ENCODE measurements at regions not wholly inside any gene's neighbourhood (a gene's known extent, or its start where the extent isn't known, plus 50 kb on each side); places are given as distances from the start of the nearest gene placed in this dataset.
A peak's percentile ranks its signal among the peaks of the same experiment; 100 is the strongest.
"Not testable (repeated sequence)": the region's sequence is repeated elsewhere in the genome, so short reads cannot be mapped to it uniquely, and the experiment has no call there.

DNA sequence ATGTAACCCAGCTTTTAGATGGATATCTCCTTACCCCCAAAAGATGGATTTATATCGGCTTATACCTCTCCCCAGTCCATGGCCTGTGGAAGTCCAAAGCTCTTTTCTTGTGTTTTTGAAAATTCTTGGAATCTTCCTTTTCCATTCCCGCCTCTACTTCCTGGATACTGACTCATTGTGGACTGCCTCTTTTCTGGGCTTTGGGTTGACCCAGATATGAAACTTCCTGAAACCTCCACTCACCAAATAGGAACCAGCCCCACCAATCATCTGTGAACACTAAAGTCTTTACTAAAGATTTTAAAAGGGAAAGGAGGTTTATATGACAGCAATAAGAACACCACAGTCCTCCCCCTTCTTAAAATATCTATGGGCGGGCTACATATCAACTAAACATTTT, 163.4 kb upstream of the SYN3 start:
- DNase-seq (ENCODE audit: low read depth), result peak; percentile 26

DNA sequence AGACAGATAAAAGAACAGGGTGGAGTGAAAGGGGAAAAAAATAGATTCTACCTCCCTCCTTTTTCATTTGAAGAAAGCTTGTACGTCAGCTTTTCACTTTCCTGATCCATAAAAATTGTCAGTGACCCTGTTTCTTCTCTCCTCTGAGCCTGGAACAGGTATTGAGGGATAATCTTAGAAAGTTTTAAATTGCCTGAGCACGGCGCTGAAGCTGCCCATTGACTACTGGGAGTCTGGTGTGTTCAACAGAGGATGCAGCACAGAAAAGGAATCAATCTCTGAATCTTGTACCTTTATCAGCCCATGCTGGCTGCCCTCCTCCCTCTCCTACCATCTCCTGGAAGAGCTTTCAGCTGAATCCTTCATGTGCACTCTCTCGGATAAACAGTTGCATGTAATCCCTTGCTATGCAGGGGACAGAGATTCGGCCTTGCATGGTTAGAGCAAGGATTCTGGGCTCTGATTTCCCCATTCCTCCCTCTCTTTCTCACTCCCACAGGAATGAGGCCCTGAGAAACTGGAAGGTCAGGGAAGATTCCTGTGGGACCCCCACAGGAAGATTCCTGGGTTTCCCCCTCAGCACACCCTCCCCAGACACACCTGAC, 162.4 kb upstream of the SYN3 start:
- DNase-seq (ENCODE audit: low read depth), result no peak

- no peak for DNase-seq (ENCODE audit: low read depth)
Observed at GRCh38 chr22:33219648-33220384, 161.6 kb upstream of the SYN3 start.

GRCh38 chr22:33213383-33214075, 155.3 kb upstream of the SYN3 start:
- no peak for DNase-seq (ENCODE audit: low read depth)

DNA sequence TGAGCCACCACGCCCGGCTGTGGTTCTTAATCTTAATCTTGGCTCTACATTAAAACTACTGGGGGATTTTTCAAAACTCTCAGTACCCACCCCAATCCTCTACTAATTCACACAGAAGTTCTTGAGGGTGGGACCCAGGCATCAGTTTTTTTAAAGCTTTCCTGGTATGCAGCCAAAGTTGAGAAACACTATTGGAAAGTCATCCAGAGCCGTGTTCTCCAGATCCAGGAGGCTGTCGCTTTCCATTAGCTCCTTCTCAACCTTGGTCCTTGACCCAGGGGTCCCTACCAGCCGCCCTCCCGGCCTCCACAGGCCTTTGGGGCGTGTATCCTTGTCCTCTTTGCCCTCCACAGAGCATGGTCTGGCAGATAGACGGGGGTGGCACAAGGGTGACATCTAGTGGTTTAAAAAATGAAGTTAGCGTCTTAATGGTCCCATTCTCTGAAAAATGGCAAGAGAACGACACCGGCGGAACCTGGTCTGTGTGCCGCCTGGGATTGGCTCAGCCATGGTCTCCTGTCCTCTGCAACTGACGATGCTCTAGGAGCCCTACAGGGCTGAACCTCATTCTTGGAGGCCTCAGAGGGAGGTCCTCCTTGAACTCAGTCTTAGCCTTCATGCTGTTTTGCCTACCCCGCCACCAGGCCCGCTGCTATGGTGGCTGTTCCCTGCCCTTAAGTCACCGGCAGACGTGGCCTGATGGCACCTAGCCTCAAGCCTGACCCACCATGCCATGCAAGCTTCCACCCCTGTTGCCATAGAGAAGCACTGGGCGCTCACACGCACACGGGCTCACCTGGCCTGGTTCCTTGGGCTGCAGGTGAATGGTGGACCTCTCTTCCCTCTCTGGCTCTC, 152.0 kb upstream of the SYN3 start:
- peak; percentile 11 for DNase-seq (ENCODE audit: low read depth)

DNA sequence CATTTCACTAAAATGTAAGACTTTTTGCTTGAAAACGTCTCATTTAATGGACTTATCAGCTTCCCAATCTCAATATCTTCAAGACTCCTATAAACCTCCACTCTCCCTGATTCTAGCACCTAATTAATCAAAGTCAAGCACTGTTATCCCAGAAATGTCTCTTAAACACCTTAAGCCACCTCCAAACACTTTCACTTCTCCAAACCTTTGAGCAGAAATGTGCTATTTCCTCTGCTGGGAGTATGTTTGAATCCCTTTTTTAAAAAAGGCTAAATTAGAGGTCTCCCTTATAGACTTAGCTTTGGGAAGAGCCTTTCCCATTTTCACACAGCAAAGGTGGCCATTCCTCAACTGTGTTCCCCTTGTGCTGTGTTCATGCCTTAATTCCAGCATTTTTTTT, 146.2 kb upstream of the SYN3 start:
- no peak for DNase-seq (ENCODE audit: low read depth)

DNA sequence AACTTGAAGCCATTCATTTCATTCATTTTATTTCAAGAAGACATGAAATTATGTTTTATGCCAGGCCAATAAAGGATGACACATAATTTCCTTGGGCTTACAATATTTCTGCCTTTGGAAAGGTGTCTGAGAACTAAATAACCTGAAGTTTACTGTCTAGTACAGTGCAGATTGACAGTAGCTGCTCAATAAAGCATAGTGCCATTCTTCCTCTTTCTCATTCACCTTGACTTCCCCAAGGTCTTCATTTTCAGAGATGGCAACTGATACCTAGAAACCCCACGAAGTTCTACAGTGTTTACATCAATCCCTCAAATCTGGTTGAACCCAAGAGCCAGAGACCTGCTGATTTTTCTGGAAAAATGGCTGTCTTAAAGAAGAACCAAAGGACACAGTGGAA, 144.3 kb upstream of the SYN3 start:
- DNase-seq (ENCODE audit: low read depth), result no peak

DNA sequence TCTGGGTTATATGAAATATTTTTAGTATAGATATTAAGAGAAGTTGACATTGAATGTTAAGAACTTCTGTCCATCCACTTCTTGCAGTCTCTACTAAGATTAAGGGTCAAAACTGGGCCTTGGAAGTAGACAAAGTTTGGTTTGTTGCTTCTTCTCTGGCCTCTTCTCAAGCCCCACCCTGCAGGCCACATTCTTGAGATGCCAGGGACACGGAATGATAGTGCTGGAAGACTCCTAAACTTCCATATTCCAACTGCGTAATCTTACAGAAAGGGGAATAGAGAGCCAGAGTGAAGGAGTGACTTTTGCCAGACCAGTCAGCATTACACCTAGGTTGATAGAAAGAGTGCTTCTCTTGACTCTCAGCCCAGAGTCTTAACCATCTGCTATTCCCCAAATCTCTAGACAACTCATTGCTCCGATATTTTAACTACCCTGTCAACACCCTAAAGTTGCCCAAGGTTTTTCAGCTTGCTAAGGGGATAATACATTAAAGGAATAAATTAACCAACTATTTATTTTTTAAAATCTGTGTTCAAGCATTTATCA, 136.4 kb upstream of the SYN3 start:
- no peak for DNase-seq (ENCODE audit: low read depth)

DNA sequence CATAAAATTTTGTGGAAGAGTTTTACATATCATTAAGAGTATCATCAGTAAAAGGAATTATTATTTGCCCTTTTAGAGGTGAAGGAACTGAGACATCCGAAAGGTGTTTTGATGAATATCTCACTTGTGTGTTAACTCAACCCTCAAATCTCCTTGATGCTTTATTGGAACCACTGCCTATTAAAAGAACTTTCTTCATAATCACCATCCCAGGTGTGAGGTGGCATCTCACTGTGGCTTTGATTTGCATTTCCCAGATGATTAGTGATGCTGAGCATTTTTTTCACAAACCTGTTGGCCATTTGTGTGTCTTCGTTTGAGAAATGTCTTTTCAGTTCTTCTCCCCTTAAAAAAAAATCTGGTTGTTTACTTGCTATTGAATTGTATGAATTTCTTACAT, 134.0 kb upstream of the SYN3 start:
- no peak for DNase-seq (ENCODE audit: low read depth)

GRCh38 chr22:33188326-33188725, 130.1 kb upstream of the SYN3 start:
- DNase-seq (ENCODE audit: low read depth), result no peak

DNA sequence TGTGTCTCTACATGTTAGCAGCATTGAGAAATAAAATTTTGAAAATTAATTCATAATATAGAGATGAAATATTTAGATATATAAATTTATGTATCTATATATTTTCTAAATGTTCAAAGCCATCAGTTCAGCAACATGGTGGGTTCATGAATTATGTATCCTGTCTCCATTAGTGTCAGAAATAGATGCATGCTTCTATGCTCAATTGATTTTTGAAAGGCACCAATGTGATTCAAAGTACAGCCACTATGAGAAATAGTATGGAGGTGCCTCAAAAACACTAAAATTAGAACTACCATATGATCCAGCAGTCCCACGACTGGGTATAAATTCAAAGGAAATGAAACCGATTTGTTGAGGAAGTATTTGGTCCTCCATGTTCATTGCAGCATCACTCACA, 128.6 kb upstream of the SYN3 start:
- DNase-seq (ENCODE audit: low read depth), result no peak

- no peak for DNase-seq (ENCODE audit: low read depth)
Observed at GRCh38 chr22:33180356-33180755, 122.2 kb upstream of the SYN3 start.

- DNase-seq (ENCODE audit: low read depth), result no peak
Observed at GRCh38 chr22:33167998-33168790, 110.0 kb upstream of the SYN3 start.

GRCh38 chr22:33166206-33166605, 108.0 kb upstream of the SYN3 start:
- no peak for DNase-seq (ENCODE audit: low read depth)

GRCh38 chr22:33163815-33164214, 105.6 kb upstream of the SYN3 start:
- no peak for DNase-seq (ENCODE audit: low read depth)

- DNase-seq (ENCODE audit: low read depth), result no peak
Observed at GRCh38 chr22:33162196-33162595, 104.0 kb upstream of the SYN3 start.

DNA sequence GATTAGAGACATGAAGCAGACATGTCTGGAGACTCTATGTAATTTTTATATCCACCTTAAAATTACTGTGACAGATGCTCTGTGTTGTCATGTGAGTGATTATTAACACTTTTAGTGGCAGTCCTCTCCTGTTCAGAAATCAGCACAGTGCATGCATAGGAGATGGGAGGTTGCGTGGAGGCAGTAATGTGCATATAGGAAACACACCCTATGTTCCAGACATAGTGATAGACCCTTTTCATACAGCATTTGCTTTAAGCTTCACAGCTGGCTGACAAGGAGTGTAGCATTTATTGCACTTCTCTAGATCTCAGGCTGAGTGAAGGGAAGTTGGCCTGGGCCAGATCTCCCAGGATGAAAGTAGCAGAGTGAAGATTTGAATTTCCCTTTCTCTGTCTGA, 102.3 kb upstream of the SYN3 start:
- no peak for DNase-seq (ENCODE audit: low read depth)

GRCh38 chr22:33154967-33155366, 96.8 kb upstream of the SYN3 start:
- DNase-seq (ENCODE audit: low read depth), result not testable (repeated sequence)

GRCh38 chr22:33149611-33150010, 91.4 kb upstream of the SYN3 start:
- no peak for DNase-seq (ENCODE audit: low read depth)

- DNase-seq (ENCODE audit: low read depth), result no peak
Observed at GRCh38 chr22:33144721-33145120, 86.5 kb upstream of the SYN3 start.

GRCh38 chr22:33142282-33143055, 84.3 kb upstream of the SYN3 start:
- DNase-seq (ENCODE audit: low read depth), result no peak

All from stromal cell of bone marrow (primary cell).